Uterus (tissue), 2 donors: ENCODE measurements at regions not wholly inside any gene's neighbourhood (a gene's known extent, or its start where the extent isn't known, plus 50 kb on each side); places are given as distances from the start of the nearest gene placed in this dataset.

Source experiments
- CTCF ChIP-seq, 4 experiments: fragments of 200-600 bp in 2 of 4; fragments of 450-650 bp in 2 of 4; sonication (generic) in 2 of 4; IDR thresholded peaks; one replicate each; pipeline ENCODE4 v1.5.1; 2016 to 2019; ENCODE audit warnings: antibody characterized with exemption in 4 of 4, mild to moderate bottlenecking in 2 of 4, moderate library complexity in 1 of 4
- POLR2A ChIP-seq, 2 donors: fragments of 450-650 bp; IDR thresholded peaks; one replicate each; pipeline ENCODE4 v1.6.1; 2016; ENCODE audit warnings: antibody characterized with exemption in 2 of 2, mild to moderate bottlenecking in 1 of 2, moderate library complexity in 1 of 2

GRCh38 chr13:40446365-40446764 lies 220.1 kb downstream of the FOXO1 start:
- TF ChIP-seq CTCF (IDR thresholded peaks at IDR 0.05) (no peak), POLR2A (IDR thresholded peaks at IDR 0.05) (no peak)
